ENCODE measurements at regions not wholly inside any gene's neighbourhood (a gene's known extent, or its start where the extent isn't known, plus 50 kb on each side); places are given as distances from the start of the nearest gene placed in this dataset.

- intact Hi-C loops (cut with DNase I), result loop anchor here in 1 of 2 donors (5.0 kb wide), 2 partner anchors 38 to 68 kb away; no protein-coding TSS in a partner anchor
- Histone ChIP-seq H3K27ac (no peak overlapping the region), H3K9me3 (no peaks in the 10 kb centered on the region), H3K27me3 (ENCODE audit: insufficient read depth in 3 of 3, low read length in 2 of 3) (no peaks in the 10 kb centered on the region), H3K36me3 (ENCODE audit: insufficient read depth in 1 of 2, low read depth in 1 of 2) (no peaks in the 10 kb centered on the region), H3K4me3 (no peak overlapping the region), H3K4me1 (peaks cover 48% of the 10 kb centered on the region)
- WGBS, 3 donors, result 80 to 82% (median 80%) methylated on average over 4 of the region's 4 CpGs
- no peak for ATAC-seq
- TF ChIP-seq CTCF (IDR thresholded peaks at IDR 0.05), result no peak
- DNase-seq, result no peak
Measured at GRCh38 chr2:64400105-64400728, 53.7 kb upstream of the LGALSL start.

GRCh38 chr2:64400733-64401528 lies 53.0 kb upstream of the LGALSL start:
- DNase-seq, result no peak
- intact Hi-C loops (cut with DNase I), result loop anchor here in 1 of 2 donors (5.0 kb wide), 2 partner anchors 39 to 69 kb away; no protein-coding TSS in a partner anchor

GRCh38 chr2:64401529-64401880 lies 52.5 kb upstream of the LGALSL start:
- no peak for TF ChIP-seq CTCF (IDR thresholded peaks at IDR 0.05)
- H3K4me1 ChIP-seq, result peaks cover 57% of the 10 kb centered on the region
- H3K27me3 ChIP-seq (ENCODE audit: insufficient read depth in 3 of 3, low read length in 2 of 3), result no peaks in the 10 kb centered on the region
- intact Hi-C loops (cut with DNase I), result loop anchor here in 1 of 2 donors (5.0 kb wide), 2 partner anchors 39 to 69 kb away; no protein-coding TSS in a partner anchor
- ATAC-seq (no peak), DNase-seq (no peak)
- no peak overlapping the region for H3K4me3 ChIP-seq
- 72 to 86% (median 79%) methylated on average over 4 of the region's 4 CpGs for WGBS, 3 donors
- H3K9me3 ChIP-seq, result no peaks in the 10 kb centered on the region
- no peaks in the 10 kb centered on the region for H3K36me3 ChIP-seq (ENCODE audit: insufficient read depth in 1 of 2, low read depth in 1 of 2)
- H3K27ac ChIP-seq, result peak overlapping the region; percentile 50

More at GRCh38 chr2:64400733-64401528, 53.0 kb upstream of the LGALSL start:
- no peak overlapping the region for H3K4me3 ChIP-seq
- 42 to 63% (median 49%) methylated on average over 8 of the region's 8 CpGs for WGBS, 3 donors
- no peaks in the 10 kb centered on the region for H3K27me3 ChIP-seq (ENCODE audit: insufficient read depth in 3 of 3, low read length in 2 of 3)
- peak overlapping the region; percentile 50 for H3K27ac ChIP-seq
- peaks cover 56% of the 10 kb centered on the region for H3K4me1 ChIP-seq
- ATAC-seq, result peak; percentile 18 to 73 (median 34)
- no peak for TF ChIP-seq CTCF (IDR thresholded peaks at IDR 0.05)
- no peaks in the 10 kb centered on the region for H3K36me3 ChIP-seq (ENCODE audit: insufficient read depth in 1 of 2, low read depth in 1 of 2)
- no peaks in the 10 kb centered on the region for H3K9me3 ChIP-seq

GRCh38 chr2:64402876-64403275 lies 51.1 kb upstream of the LGALSL start:
- Histone ChIP-seq H3K27me3 (ENCODE audit: insufficient read depth in 3 of 3, low read length in 2 of 3) (no peaks in the 10 kb centered on the region), H3K4me1 (peaks cover 57% of the 10 kb centered on the region), H3K4me3 (no peak overlapping the region), H3K27ac (peak overlapping the region; percentile 85), H3K36me3 (ENCODE audit: insufficient read depth in 1 of 2, low read depth in 1 of 2) (no peaks in the 10 kb centered on the region), H3K9me3 (no peaks in the 10 kb centered on the region)
- ATAC-seq (peak; percentile 67 to 81 (median 70)), DNase-seq (no peak)
- intact Hi-C loops (cut with DNase I), result loop anchor here in 1 of 2 donors (2.0 to 5.0 kb wide), 3 partner anchors 41 to 71 kb away; partner anchors contain the start of gene LGALSL
- WGBS, 3 donors, result 7 to 16% (median 13%) methylated on average over 1 of the region's 1 CpG
- TF ChIP-seq CTCF (IDR thresholded peaks at IDR 0.05), result peak; percentile 14
